GM04503 (cell line): ENCODE measurements at regions not wholly inside any gene's neighbourhood (a gene's known extent, or its start where the extent isn't known, plus 50 kb on each side); places are given as distances from the start of the nearest gene placed in this dataset.
A peak's percentile ranks its signal among the peaks of the same experiment; 100 is the strongest.
"Not testable (repeated sequence)": the region's sequence is repeated elsewhere in the genome, so short reads cannot be mapped to it uniquely, and the experiment has no call there.

Source experiments
- DNase-seq: peaks from one replicate; pipeline ENCODE4 v3.0.0-alpha.2; 2012; ENCODE audit warnings: low read depth

DNA sequence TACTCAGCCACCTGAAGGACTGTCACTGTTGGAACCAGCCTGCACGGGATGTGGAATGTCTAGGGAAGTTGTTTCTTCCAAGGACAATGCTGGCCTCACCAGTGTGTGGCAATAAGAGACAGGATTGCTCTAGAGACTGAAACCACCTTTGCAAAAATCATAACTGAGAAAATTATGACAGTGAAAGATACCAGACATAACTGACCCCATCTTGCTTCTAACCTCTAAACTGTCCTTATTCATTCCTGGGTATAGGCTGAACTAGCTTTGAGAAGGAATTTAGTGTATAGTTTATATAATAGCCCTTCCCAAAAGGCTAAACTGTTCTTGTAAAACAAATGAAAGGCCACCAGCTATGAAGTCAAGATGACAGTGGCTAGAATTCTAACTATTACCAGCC lies 83.6 kb downstream of the IER5 start:
- no peak for DNase-seq

DNA sequence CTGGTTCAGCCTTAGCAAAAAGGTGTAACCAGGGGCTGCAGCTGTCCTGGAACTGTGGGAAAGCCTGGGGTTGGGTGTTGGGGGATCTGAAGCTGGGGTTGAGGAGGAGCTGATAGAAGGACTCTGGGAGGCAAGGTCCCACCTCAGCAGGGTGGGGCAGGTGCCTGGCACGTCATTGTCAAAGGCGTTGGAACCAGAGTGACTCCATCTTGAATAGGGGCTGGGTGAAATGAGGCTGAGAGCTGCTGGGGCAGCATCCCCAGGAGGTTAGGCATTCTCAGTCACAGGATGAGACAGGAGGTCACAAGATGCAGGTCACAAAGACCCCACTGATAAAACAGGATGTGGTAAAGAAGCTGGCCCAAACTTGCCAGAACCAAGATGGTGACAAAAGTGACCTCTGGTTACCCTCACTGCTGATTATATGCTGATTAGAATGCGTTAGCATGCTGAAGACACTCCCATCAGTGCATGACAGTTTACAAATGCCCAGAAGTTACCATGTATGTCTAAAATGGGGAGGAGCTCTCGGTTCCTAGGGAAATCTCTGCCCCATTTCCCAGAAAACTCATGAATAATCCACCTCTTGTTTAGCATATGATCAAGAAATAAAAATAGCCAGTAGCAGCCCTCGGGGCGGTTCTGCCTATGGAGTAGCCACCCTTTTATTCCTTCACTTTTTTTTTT lies 85.4 kb downstream of the IER5 start:
- DNase-seq = no peak

DNA sequence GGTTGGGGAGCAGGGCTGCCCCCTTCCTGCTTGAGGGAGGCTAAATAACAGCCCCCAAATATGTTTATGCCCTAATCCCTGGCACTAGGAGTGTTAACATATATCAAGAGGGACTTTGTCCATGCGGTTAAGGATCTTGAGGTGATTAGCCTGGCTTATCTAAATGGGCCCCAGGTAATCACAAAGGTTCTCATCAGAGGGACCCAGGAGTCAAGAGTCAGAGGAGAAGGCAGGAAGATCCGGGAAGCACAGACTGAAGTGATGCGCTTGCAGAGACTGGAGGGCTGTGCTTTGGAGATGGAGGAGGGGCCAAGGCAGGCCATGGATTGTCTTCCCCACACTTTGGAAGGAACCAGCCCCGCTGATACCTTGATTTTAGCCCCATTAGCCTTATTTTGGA lies 86.4 kb downstream of the IER5 start:
- DNase-seq = no peak

- DNase-seq = no peak
Measured at GRCh38 chr1:181175356-181175910, 86.9 kb downstream of the IER5 start.

DNA sequence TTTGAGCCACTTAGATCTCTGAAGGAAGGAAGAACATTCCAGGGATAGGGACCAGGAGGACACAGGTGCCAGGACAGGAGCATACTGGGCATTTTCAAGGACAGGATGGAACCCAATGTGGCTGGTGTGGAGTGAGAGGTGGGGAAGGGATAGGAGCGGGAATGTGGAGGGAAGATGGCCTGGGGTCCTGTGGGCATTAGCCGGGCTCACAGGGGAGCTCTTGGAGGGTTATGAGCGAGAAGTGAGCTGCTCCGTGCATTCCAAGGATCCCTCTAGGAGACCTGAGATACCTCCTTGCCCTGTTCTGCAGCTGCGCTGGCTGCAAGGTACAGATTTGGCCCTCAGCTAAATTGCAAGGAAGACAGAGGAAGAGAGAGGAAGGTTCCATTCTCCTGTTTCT lies 87.5 kb downstream of the IER5 start:
- DNase-seq = no peak

DNA sequence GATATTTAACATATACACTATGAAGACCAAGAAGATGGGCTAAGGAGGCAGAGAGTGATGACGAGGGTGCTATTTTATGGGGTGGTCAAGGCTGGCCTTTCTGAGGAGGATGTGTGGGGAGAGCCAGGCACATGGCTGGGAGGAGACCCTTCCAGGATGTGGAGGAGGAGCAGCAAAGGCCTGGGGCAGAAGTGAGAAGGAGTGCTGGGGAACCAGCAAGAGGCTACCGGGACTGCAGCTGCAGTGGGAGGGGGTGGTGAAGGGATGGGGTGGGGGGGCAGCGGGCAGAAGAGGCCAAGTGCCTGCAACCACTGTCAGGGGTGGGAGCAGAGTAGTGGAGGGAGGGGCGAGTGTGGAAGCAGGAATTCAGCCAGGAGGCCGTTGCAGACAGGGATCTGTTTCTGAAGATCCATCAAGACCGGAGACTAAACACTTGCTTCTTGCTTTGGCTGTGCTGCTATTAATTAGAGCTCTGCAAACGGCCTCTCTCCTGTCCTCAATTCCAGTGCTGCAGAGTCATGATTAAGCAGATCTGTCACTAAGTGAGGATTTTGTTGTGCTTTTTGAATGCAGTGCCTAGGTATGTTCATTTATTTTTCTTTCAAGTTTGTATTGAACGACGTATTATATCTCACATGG lies 89.9 kb downstream of the IER5 start:
- no peak for DNase-seq

DNA sequence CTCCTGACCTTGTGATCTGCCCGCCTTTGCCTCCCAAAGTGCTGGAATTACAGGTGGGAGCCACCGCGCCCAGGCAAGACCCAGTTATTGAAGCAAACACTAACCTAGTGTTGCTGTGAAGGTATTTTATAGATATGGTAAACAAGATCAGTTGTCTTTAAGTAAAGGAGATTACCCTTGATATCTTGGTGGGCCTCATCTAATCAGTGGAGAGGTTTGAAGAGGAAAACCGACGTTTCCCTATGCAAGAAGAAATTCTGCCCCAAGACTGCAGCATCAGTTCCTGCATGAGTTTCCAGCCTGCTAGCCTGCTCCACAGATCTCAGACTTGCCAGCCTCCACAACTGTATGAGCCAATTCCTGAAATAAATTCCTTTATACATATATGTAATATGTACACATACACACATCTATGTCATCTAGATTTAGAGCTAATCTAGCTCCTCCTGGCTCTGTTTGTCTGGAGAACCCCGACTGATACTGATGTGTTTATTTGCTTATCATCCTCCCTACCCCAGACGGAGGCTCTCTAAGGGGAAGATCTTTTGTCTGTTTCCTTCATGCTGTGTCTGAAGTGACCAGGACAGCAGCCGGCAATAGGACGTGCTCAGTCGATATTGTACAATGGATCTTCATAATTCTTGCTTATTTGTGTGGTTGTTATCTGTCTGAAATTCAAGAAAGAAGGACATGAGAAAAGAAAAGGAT lies 90.9 kb downstream of the IER5 start:
- no peak for DNase-seq

GRCh38 chr1:181179987-181180365 lies 91.5 kb downstream of the IER5 start:
- peak; percentile 19 for DNase-seq

- no peak for DNase-seq
Measured at GRCh38 chr1:181180407-181181031, 92.0 kb downstream of the IER5 start.

GRCh38 chr1:181181792-181182585 lies 93.5 kb downstream of the IER5 start:
- DNase-seq = no peak

GRCh38 chr1:181184621-181185020 lies 96.1 kb downstream of the IER5 start:
- no peak for DNase-seq

- DNase-seq = no peak
Measured at GRCh38 chr1:181185461-181185860, 97.0 kb downstream of the IER5 start.

DNA sequence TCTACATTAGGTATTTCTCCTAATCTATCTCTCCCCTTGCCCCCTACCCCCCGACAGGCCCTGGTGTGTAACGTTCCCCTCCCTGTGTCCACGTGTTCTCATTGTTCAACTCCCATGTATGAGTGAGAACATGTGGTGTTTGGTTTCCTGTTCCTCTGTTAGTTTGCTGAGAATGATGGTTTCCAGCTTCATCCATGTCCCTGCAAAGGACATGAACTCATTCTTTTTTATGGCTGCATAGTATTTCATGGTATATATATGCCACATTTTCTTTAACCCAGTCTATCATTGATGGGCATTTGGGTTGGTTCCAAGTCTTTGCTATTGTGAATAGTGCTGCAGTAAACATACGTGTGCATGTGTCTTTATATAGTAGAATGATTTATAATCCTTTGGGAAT lies 97.6 kb downstream of the IER5 start:
- not testable (repeated sequence) for DNase-seq

DNA sequence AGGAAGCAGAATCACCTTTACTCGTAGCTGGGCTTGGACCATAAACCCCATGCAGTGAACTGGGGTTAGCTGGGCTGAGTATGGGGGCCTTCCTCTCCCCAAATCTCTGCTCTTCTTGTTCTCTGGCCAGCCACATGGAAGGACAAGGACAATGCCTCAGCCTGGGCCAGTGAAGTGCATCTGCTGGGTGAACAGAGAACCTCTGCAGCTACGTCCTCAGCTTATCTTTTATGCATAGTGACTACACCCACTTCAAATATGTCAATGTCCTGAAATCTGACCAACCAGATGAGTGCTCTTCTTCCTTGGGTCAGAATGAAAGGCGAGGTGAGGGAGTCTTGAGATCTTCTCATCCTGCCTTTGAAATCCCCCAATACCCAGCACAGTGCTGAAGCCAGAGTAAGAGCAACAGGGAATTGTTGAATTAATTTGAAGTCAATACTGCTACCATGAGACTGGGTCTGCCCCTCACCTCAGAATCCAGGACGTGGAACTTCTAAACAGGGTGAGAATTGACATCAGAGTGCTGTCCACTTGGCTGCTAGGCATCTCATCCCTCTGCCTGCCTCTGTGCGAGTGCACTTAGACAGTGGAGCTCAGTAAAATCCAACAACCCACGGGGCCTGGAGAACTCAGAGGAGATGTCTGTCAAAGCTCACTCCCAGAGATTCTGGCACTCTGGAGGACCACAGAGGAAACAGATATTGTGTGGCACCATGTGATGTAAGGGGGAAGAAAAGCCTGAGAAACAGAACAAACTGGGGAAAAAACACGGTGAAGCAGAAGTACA lies 99.0 kb downstream of the IER5 start:
- DNase-seq = no peak

DNA sequence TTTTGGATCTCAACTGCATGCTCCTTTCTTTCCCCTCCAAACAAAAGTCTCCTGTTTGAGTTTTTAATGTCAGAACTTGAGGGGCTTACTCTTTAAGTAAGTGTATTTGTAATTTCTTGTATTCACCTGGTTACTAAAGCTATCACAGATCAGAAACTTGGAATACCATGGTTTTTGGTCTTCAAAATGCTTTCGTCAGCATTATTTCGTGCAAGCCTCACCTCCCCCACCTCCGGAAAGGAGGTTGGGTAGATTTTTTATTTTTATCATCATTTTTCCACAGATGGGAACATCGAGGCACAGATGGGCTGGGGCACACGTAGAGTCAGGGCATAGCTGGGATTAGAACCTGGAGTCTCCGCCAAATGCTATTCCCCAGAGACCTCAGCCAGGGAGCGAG lies 100.7 kb downstream of the IER5 start:
- DNase-seq = no peak

DNA sequence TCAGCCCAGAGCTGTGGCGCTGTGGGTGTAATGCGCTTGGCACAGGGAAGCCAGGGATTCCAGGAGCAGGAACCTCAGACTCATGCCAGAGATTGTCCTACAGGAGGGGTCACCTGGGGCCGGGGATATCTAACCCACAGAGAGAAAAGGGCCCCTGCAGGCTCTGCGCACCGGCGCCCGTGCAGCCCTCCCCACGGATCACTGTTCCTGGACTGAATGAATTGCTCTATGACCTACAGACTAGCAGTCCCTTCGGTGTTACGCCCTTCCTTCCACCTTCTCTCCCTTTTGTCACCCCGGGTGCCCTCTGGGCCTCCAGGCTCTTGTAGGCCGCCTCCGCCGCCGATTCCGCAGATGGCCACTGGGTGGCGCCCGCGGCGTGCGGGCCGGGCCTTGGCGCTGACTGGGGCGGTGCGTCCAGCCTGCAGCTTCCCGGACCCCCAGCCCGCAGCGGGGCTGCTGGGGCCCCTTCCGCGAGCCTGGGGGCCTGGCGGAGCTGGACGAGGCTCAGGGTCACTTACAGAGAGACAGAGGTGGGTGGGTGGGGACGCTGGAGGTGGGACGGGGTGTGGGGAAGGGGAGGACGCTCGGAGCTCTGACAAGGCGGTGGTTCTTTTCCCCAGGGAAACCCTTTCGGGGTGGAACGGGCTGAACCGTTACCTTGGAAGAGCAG lies 101.3 kb downstream of the IER5 start:
- no peak for DNase-seq

GRCh38 chr1:181190364-181191035 lies 102.0 kb downstream of the IER5 start:
- DNase-seq = no peak

- no peak for DNase-seq
Measured at GRCh38 chr1:181191494-181192040, 103.1 kb downstream of the IER5 start.

- no peak for DNase-seq
Measured at GRCh38 chr1:181192316-181192715, 103.8 kb downstream of the IER5 start.
